CD4-positive, alpha-beta T cell (primary cell): ENCODE measurements at regions not wholly inside any gene's neighbourhood (a gene's known extent, or its start where the extent isn't known, plus 50 kb on each side); places are given as distances from the start of the nearest gene placed in this dataset.

ENCODE experiments used
- ATAC-seq: fragments of 200-7000 bp; cut with Tn5 transposase; one replicate; pipeline ENCODE4 v1.10.0; 2022; ENCODE audit warnings: mild to moderate bottlenecking; ENCODE audit not compliant: poor library complexity
- CTCF ChIA-PET: fragments of 350-600 bp; sonication (Branson Sonifier 250); formaldehyde crosslinking; loops from one replicate; lab custom pipeline; 2021; ENCODE audit warnings: antibody characterized with exemption, inconsistent platforms; lab: Charles Lee
- POLR2A ChIA-PET: fragments of 350-600 bp; sonication (Branson Sonifier 250); formaldehyde crosslinking; loops from one replicate; lab custom pipeline; 2021; ENCODE audit warnings: antibody characterized with exemption, inconsistent platforms; lab: Charles Lee
- DNase-seq, 14 experiments: peaks; one replicate each; pipeline ENCODE4 v3.0.0-alpha.2; 2013 to 2020; ENCODE audit warnings: mixed read lengths in 2 of 14
- H3K27ac ChIP-seq, 2 donors: one replicate each; pipeline versions ENCODE4 v1.5.1 to v1.7.0; 2013; ENCODE audit warnings: low read length in 2 of 2, low read depth in 1 of 2, mild to moderate bottlenecking in 1 of 2
- H3K27me3 ChIP-seq, 2 experiments: 1 replicate in 1 of 2; 2 replicates in 1 of 2; pipeline versions ENCODE4 v1.6.1 to v1.7.0; 2013; ENCODE audit warnings: low read length in 2 of 2, control low read depth in 1 of 2, mild to moderate bottlenecking in 1 of 2, moderate library complexity in 1 of 2; ENCODE audit not compliant: insufficient read depth in 2 of 2, control insufficient read depth in 1 of 2
- H3K36me3 ChIP-seq: one replicate; pipeline ENCODE4 v1.6.1; 2013; ENCODE audit warnings: low read length, control low read depth; ENCODE audit not compliant: insufficient read depth
- H3K4me1 ChIP-seq: one replicate; pipeline ENCODE4 v1.6.1; 2013; ENCODE audit warnings: low read length, control low read depth; ENCODE audit not compliant: insufficient read depth
- H3K4me3 ChIP-seq: one replicate; pipeline ENCODE4 v1.5.1; 2013; ENCODE audit warnings: mild to moderate bottlenecking, low read length, moderate library complexity
- H3K9me3 ChIP-seq, 2 experiments: 1 replicate in 1 of 2; 2 replicates in 1 of 2; pipeline versions ENCODE4 v1.6.1 to v1.7.0; 2013; ENCODE audit warnings: low read length in 2 of 2, mild to moderate bottlenecking in 2 of 2, control low read depth in 1 of 2, moderate library complexity in 1 of 2; ENCODE audit not compliant: control insufficient read depth in 1 of 2, insufficient read depth in 1 of 2
- H3K27ac Mint-ChIP-seq: one replicate; pipeline ENCODE4 v1.8.0; 2020; ENCODE audit warnings: mixed read lengths
- H3K27me3 Mint-ChIP-seq: one replicate; pipeline ENCODE4 v1.8.0; 2021; ENCODE audit warnings: mixed read lengths
- H3K36me3 Mint-ChIP-seq: one replicate; pipeline ENCODE4 v1.8.0; 2021; ENCODE audit warnings: low read depth, mixed read lengths
- H3K4me1 Mint-ChIP-seq: one replicate; pipeline ENCODE4 v1.8.0; 2021; ENCODE audit warnings: low read depth, mixed read lengths
- H3K4me3 Mint-ChIP-seq: one replicate; pipeline ENCODE4 v1.8.0; 2020; ENCODE audit warnings: mild to moderate bottlenecking, mixed read lengths
- H3K9me3 Mint-ChIP-seq: one replicate; pipeline ENCODE4 v1.8.0; 2020; ENCODE audit warnings: mixed read lengths
- CTCF ChIP-seq: fragments of 200-600 bp; IDR thresholded peaks from one replicate; pipeline ENCODE4 v1.8.0; 2022; ENCODE audit warnings: antibody characterized with exemption, mild to moderate bottlenecking
- intact Hi-C, 2 experiments: fragments of 100-400 bp; cut with DNase I in 1 of 2; cut with micrococcal nuclease in 1 of 2; formaldehyde crosslinking; loops; one replicate each; pipeline versions ENCODE4 v1.15.1 to v1.9.0; 2023 to 2025; cut with DNase I, micrococcal nuclease

DNA sequence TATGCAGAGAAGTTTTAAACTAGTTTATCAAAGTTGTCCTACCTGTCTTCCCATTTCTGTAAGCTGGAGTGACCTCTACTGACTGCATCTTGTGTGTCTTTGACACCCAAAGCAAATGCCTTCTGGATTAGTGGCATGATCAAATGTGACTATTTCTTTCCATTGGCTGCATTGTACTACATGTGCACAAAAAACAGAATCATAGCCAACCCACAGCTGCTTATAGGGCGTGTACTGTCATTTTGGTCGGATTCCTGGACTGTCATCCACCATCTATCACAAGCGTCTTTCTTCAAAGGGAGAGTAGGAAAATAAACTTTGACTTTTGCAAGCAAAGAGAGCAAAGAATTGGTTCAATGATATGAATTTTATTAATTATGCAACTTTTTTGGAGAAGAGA lies 310.6 kb downstream of the MAP2K6 start:
- H3K9me3 Mint-ChIP-seq: no peaks in the 10 kb centered on the region
- no peak overlapping the region for H3K27ac ChIP-seq
- intact Hi-C loops: no loop called here
- DNase-seq (no peak), ATAC-seq (no peak)
- no peaks in the 10 kb centered on the region for H3K4me1 Mint-ChIP-seq
- no peak for TF ChIP-seq CTCF
- no peaks in the 10 kb centered on the region for H3K27me3 Mint-ChIP-seq
- H3K4me3 ChIP-seq: no peak overlapping the region
- H3K4me3 Mint-ChIP-seq: no peak overlapping the region
- no peaks in the 10 kb centered on the region for H3K4me1 ChIP-seq
- no peaks in the 10 kb centered on the region for H3K27me3 ChIP-seq
- ChIA-PET CTCF (no interaction called here), POLR2A (no interaction called here)
- H3K27ac Mint-ChIP-seq: no peak overlapping the region
- no peaks in the 10 kb centered on the region for H3K9me3 ChIP-seq
- no peaks in the 10 kb centered on the region for H3K36me3 ChIP-seq
- no peaks in the 10 kb centered on the region for H3K36me3 Mint-ChIP-seq

GRCh38 chr17:69728816-69729215 lies 314.3 kb downstream of the MAP2K6 start:
- Mint-ChIP-seq H3K4me1 (no peaks in the 10 kb centered on the region), H3K27ac (no peak overlapping the region), H3K9me3 (peaks cover 2% of the 10 kb centered on the region), H3K4me3 (no peak overlapping the region), H3K36me3 (no peaks in the 10 kb centered on the region), H3K27me3 (no peaks in the 10 kb centered on the region)
- Histone ChIP-seq H3K36me3 (no peaks in the 10 kb centered on the region), H3K27me3 (no peaks in the 10 kb centered on the region), H3K9me3 (no peaks in the 10 kb centered on the region), H3K4me3 (no peak overlapping the region), H3K4me1 (no peaks in the 10 kb centered on the region), H3K27ac (no peak overlapping the region)
- TF ChIP-seq CTCF: no peak
- intact Hi-C loops: no loop called here
- ChIA-PET CTCF (no interaction called here), POLR2A (no interaction called here)
- DNase-seq (no peak), ATAC-seq (no peak)

GRCh38 chr17:69729944-69730343 lies 315.4 kb downstream of the MAP2K6 start:
- ATAC-seq (no peak), DNase-seq (no peak)
- intact Hi-C loops: no loop called here
- Mint-ChIP-seq H3K9me3 (peaks cover 2% of the 10 kb centered on the region), H3K4me3 (no peak overlapping the region), H3K4me1 (no peaks in the 10 kb centered on the region), H3K27ac (no peak overlapping the region), H3K27me3 (no peaks in the 10 kb centered on the region), H3K36me3 (no peaks in the 10 kb centered on the region)
- H3K27me3 ChIP-seq: no peaks in the 10 kb centered on the region
- no peak overlapping the region for H3K27ac ChIP-seq
- CTCF ChIA-PET: no interaction called here
- H3K4me1 ChIP-seq: no peaks in the 10 kb centered on the region
- TF ChIP-seq CTCF: no peak
- no peaks in the 10 kb centered on the region for H3K9me3 ChIP-seq
- no peaks in the 10 kb centered on the region for H3K36me3 ChIP-seq
- POLR2A ChIA-PET: no interaction called here
- H3K4me3 ChIP-seq: no peak overlapping the region
